GM12874 (cell line): ENCODE measurements at regions not wholly inside any gene's neighbourhood (a gene's known extent, or its start where the extent isn't known, plus 50 kb on each side); places are given as distances from the start of the nearest gene placed in this dataset.

ENCODE experiments used
- TF ChIP-seq, protein P1 (sequence below): IDR thresholded peaks from 2 replicates; pipeline ENCODE4 v1.5.1; 2011; ENCODE audit warnings: low read depth, mild to moderate bottlenecking, control low read depth, low read length, moderate library complexity; ENCODE audit not compliant: insufficient read depth

- TF ChIP-seq, protein P1, sequence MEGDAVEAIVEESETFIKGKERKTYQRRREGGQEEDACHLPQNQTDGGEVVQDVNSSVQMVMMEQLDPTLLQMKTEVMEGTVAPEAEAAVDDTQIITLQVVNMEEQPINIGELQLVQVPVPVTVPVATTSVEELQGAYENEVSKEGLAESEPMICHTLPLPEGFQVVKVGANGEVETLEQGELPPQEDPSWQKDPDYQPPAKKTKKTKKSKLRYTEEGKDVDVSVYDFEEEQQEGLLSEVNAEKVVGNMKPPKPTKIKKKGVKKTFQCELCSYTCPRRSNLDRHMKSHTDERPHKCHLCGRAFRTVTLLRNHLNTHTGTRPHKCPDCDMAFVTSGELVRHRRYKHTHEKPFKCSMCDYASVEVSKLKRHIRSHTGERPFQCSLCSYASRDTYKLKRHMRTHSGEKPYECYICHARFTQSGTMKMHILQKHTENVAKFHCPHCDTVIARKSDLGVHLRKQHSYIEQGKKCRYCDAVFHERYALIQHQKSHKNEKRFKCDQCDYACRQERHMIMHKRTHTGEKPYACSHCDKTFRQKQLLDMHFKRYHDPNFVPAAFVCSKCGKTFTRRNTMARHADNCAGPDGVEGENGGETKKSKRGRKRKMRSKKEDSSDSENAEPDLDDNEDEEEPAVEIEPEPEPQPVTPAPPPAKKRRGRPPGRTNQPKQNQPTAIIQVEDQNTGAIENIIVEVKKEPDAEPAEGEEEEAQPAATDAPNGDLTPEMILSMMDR, result no peak
These were observed 355.3 kb downstream of the INSIG2 start for GRCh38 chr2:118443596-118443995.

- TF ChIP-seq, protein P1, result no peak
These were observed 354.8 kb downstream of the INSIG2 start for GRCh38 chr2:118442996-118443553.

GRCh38 chr2:118442046-118442445 lies 353.8 kb downstream of the INSIG2 start:
- TF ChIP-seq, protein P1, result no peak

DNA sequence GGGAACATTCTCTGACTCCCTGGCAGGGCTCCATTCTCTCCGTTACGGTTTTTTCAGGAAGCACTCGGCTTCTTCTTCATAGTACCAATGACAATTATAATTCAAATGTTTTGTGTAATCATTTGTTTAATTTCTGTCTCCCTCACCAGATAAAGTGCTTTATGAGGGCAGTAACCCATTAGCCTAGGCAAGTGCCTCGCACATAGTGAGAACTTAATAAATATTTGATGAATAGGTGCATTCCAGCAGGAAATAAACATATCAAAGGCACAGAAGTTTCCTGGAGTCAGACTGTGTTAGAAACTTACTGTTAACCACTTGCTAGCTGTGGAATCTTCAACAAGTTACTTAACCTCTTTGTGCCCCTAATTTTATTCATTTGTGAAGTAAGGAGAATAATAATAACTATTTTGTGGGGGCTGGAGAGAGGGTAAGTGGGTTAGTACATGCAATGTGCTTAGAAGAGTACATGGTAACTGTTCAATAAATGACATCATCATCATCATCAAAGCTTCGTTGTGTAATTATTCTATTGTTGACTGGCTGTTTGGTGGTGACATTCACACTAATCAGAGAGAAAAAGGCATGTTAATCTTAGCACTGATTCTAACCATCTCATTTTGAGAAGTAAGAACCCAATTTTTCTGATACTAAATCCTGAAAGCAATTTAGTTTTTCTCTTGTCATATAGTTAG lies 352.3 kb downstream of the INSIG2 start:
- TF ChIP-seq, protein P1, result no peak

DNA sequence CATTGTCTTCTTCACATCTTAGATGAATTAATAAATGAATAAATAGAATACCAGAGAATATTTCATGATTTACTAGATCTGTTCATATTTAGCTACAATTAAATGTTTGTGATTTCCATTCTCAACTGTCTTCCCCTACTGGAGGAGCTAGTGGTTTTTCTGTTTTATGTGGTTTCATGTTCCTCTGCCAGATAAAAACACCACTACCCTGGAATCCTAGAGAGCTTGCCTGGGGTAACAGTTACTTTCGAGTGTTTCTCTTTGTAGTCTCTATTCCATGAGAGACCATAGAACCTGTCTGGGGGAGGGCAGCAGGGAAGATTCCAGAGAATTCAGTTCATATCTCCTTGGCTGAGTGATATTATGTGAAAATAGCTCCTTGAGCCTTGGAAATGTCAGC lies 349.2 kb downstream of the INSIG2 start:
- TF ChIP-seq, protein P1, result no peak

DNA sequence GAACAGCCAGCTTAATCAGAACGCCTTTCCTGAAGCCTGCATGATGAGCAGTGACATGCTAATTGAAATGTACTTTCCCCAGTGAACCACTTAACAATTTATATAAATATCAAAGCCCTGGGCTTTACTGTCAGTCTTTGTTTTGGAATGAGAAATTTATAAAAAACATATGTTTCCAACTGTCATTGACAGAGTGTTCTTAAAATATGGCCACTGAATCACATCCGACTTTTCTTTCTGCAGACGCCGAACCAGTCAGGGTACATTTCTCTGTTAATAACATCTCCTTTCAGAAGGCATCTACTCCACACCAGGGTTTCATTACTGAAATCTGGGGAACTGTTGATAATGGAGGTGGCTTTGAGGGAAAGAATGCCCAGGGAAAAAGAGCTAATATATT lies 343.7 kb downstream of the INSIG2 start:
- TF ChIP-seq, protein P1, result no peak

DNA sequence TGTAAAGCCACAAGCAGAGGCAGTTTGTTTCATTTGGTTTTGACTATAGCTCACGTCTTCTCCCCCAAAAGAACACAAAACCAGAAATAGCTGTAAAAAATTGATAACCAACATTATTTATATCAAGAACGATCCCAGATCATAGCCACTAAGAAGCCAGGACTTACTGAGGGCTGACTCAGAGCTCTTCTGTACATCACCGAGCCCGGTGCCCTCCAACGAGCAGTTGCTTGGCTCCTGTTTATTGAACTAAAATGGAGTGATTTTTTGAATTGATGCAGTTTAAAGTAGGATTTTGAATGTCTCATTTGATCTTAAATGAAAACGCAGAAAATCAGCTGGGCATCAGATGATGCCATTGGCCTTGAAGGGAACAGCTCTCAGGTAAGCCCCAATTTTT lies 343.3 kb downstream of the INSIG2 start:
- TF ChIP-seq, protein P1, result no peak
